ENCODE measurements at regions not wholly inside any gene's neighbourhood (a gene's known extent, or its start where the extent isn't known, plus 50 kb on each side); places are given as distances from the start of the nearest gene placed in this dataset.

DNA sequence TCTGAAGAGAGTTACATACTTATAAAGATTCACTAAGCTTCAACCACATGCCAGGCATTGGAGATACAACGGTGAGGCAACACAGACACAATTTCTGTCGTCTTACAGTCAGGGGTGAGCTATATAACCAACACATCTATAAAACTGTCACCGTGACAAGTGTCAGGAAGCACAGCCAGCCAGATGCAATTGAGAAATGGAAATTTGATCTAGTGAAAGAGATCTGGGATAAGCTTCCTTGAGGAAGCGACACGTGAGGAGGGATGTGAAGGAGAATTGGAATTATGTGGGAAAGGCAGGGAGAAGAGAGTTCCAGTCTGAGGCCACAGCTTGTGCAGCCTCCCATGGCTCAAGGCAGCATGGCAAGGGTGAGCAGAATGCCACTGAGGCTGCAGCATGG, 50.9 kb upstream of the ZNF354B start:
- no peak for DNase-seq

- no peak for DNase-seq
These were observed 58.7 kb upstream of the ZNF354B start for GRCh38 chr5:178801021-178801420.

DNA sequence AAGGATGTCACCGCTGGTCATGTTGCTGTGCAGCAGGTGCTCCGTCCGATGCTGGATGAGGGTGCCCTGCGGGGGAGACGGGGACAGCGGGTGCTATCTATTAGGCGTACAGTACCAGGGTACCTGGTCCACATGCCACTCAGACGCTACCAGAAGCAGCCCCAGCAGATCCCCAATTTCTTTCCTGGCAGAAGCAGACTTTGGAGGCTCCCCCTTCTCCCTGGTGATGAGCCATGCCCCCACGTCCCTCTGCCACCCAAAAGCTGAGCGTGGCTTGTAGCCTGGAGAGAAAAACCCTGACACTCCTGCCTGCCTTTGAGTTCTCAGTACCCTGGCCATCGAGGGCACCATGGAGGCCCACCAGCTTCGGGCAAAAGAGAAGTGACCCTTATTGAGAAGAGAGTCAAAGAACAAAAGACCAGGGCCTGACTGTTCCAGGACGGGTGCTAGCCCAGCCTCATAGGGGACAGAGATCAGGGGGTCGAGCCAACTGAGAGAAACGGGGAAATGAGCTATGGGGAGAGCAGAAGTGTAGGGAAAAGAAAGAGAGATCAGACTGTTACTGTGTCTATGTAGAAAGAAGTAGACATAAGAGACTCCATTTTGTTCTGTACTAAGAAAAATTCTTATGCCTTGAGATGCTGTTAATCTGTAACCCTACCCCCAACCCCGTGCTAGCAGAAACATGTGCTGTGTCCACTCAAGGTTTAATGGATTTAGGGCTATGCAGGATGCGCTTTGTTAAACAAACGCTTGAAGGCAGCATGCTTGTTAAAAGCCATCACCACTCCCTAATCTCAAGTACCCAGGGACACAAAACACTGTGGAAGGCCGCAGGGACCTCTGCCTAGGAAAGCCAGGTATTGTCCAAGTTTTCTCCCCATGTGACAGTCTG, 62.0 kb upstream of the ZNF354B start:
- no peak for DNase-seq

- DNase-seq, result no peak
These were observed 62.6 kb upstream of the ZNF354B start for GRCh38 chr5:178797101-178797521.

GRCh38 chr5:178796165-178796945, 63.4 kb upstream of the ZNF354B start:
- no peak for DNase-seq

- no peak for DNase-seq
These were observed 64.0 kb upstream of the ZNF354A start for GRCh38 chr5:178794433-178794832.

DNA sequence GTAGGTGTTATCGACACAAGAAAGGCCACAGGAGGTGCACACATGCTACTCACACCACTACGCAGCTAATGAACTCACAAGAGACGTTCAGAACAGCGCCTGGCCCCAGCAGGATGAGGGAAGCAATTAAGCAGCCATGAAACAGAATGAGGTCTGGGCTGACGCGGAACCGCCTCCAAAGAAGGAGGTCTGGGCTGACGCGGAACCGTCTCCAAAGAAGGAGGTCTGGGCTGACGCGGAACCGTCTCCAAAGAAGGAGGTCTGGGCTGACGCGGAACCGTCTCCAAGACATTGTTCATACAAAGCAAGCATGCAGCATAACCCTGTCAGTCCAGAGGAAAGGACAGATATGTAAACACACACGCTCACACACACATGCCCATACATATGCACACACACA, 63.2 kb upstream of the ZNF354A start:
- no peak for DNase-seq

DNA sequence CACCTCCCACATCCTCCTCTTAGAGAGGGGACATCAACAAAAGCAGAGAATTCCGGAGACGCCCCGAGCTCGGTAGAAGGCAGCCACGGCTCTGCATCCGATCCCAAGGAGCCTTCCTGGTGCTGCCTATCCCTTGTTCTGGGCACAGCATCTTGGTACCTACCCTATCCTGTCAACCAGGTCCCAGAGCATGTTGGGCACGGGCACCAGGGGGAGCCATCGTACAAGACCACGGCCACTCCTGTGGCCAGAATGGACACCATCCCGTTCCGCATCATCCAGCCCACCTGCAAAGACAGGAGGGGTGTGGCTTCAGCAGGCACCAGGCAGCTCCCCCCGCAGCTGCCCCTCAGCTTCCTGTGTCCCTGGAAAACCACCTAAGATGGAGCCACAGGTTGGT, 62.7 kb upstream of the ZNF354A start:
- no peak for DNase-seq

DNA sequence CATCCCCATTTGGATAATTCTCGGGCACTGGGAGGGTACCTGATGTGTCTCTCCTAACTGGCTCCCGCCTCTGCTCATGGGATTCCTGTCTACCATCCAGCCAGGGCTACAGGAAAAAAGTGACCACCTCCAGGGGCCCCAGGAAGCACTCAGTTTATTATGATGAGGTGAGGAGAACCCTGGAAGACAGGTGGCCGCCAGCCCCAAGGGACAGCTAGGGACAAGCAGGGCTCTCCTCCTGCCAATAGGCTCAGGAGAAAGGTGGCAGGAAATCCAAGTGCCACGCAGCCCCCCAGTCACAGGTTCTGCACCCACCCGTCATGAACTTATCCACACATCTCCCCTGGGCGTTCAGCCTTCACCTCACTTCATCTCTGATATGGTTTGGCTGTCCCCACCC, 61.5 kb upstream of the ZNF354A start:
- DNase-seq, result no peak

GRCh38 chr5:178790371-178790770, 59.9 kb upstream of the ZNF354A start:
- no peak for DNase-seq

DNA sequence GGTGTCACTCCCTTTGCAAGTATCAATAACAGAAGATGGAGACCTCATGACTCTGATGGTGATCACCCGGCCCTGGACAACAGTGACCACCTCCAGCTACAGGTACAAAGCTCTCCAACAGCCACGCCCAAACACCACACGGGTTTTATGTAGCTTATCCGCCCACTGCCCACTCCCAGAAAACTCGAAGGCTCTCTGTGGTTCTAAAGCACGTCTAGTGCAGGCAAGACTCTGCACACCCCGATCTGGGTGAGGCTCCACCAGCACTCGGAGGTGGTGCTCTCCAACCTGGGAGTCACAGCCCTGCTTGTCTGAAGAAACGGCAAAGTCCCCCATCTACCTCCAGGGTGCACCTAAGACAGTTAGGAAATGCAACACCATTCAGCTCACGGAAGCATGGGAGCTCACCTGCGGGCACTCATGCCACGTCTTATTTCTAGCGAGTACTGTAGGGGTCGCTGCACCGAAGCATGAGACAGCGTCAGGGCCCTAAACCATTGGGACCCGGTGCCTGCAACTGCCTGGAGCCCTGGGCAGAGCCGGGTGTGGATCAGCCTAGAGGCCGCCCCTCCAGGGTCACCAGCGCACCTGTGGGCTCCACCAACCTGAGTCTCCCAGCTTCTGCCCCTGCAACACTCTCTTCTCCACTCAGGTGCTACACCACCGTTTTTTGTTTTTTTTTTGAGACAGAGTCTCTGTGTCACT, 58.1 kb upstream of the ZNF354A start:
- DNase-seq, result no peak

DNA sequence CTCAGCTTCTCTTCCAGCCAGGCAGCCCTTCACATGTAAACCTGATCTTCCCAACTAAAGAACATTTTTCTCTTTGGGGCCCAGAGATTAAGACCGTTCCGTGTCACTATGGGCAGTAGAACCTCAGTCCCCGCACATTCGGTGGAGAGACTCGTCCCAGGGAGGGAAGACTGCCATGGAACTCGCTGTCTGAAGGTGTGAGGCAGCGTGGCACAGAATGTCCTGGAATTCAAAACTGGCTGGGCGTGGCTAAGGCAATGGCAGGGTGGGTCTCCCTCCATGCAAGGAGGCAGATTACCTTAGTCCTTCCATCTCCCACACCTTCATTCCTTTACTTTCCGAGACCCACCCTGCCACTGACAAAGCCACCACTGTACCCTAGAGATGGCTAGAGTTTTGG, 57.4 kb upstream of the ZNF354A start:
- DNase-seq, result no peak

GRCh38 chr5:178786859-178787499, 56.5 kb upstream of the ZNF354A start:
- peak; percentile 66 for DNase-seq

- DNase-seq, result no peak
These were observed 56.0 kb upstream of the ZNF354A start for GRCh38 chr5:178786417-178786816.

GRCh38 chr5:178785999-178786398, 55.5 kb upstream of the ZNF354A start:
- peak; percentile 38 for DNase-seq

DNA sequence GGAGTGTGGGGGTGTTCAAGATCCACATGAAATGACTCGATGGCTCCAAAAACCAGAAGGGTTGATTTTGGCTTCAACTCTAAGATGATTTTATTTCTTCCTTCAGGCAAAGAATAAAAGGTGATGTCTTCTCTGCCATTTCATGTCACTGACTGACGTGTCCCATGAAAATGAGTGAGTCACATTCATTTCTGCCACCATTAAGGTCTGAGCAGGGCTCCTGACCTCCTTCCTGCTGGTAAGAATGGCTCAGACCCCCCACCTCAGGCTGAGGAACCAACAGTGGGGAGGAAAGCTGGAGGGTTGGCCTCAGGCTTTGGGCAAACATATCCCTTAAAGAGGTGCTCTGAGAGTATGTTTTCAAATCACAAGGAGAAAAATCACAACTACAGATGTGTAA, 53.9 kb upstream of the ZNF354A start:
- DNase-seq, result no peak

- DNase-seq, result no peak
These were observed 51.5 kb upstream of the ZNF354A start for GRCh38 chr5:178781936-178782335.

DNA sequence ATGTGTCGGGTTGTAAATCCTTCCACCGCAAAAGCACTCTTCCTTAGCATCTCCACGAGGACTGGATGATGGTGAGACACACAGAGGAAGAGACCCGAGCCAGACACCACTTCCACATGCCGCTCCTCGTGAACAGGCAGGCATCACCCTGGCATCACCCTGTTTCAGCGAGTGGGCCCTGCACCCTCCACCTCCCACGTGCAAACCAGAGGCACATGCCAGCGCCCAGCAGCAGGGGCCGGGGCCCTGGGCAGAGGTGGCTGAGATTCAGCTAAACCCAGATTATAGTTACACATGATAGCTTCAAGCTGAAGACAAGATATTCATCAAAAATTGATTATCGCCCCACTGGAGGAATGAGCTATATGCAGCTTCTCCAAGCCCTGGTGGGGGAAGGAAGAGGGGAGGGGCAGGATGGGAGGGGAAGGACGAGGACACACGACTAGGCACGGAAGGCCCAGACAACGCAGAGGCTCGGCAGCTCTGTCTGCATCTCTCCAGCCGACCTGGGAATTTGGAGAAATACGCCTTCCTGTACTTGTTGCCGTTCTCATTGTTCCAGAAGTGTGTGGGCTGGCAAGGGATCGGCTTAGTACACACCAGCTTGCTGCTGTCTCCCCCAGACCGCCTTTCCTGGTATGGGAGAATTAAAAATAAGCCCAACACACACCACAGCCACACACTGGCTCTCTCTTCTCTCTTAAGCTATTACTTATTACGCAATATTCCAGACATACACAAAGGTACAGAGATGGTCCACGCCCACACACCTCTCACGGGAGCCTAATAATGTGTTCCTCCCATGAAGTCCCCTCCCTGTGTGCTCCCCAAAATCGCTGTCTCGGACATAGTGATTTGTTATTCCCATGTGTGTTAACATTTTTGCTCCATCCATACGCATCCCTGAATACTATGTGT, 50.4 kb upstream of the ZNF354A start:
- no peak for DNase-seq

All from fibroblast of skin of back (primary cell).